IMR-90 (cell line): ENCODE measurements at regions not wholly inside any gene's neighbourhood (a gene's known extent, or its start where the extent isn't known, plus 50 kb on each side); places are given as distances from the start of the nearest gene placed in this dataset.

Experiments used
- ATAC-seq: fragments of 200-7000 bp; cut with Tn5 transposase; 2 replicates; pipeline ENCODE4 v1.9.1; 2020; ENCODE audit warnings: low read depth, mild to moderate bottlenecking, moderate library complexity
- BruUV-seq: library from RNA; stranded (reverse); fragments of 400-500 nt; replicated peaks from 2 replicates; lab custom pipeline; 2021; lab: Mats Ljungman, UMichigan
- CTCF ChIA-PET: fragments of 300-600 bp; formaldehyde crosslinking; extraction: SDS; loops from one replicate; lab custom pipeline; 2021; ENCODE audit warnings: antibody characterized with exemption; lab: Yijun Ruan, JAX
- POLR2A ChIA-PET: fragments of 300-600 bp; sonication (Branson Sonifier 250); formaldehyde crosslinking; loops from one replicate; lab custom pipeline; 2022; ENCODE audit warnings: antibody characterized with exemption; ENCODE audit not compliant: unreplicated experiment; lab: Charles Lee
- DNase-seq: peaks from one replicate; pipeline ENCODE4 v3.0.0; 2013
- H2AFZ ChIP-seq: replicated peaks from 2 replicates; pipeline ENCODE3; 2013; ENCODE audit warnings: low read length, mild to moderate bottlenecking; ENCODE audit not compliant: poor library complexity
- H2AK5ac ChIP-seq: 2 replicates; pipeline ENCODE4 v1.6.1; 2013; ENCODE audit warnings: low read depth, low read length, inconsistent platforms
- H2AK9ac ChIP-seq: replicated peaks from 2 replicates; pipeline ENCODE3; 2013; ENCODE audit warnings: mild to moderate bottlenecking, low read depth, low read length, moderate library complexity; ENCODE audit not compliant: poor library complexity
- H2BK120ac ChIP-seq: 2 replicates; pipeline ENCODE4 v1.6.1; 2013; ENCODE audit warnings: low read depth, low read length, inconsistent platforms
- H2BK15ac ChIP-seq: 3 replicates; pipeline ENCODE4 v1.6.1; 2013; ENCODE audit warnings: low read depth, low read length, inconsistent platforms
- H2BK20ac ChIP-seq: 2 replicates; pipeline ENCODE4 v1.6.1; 2013; ENCODE audit warnings: low read depth, mild to moderate bottlenecking, inconsistent platforms, low read length, moderate library complexity
- H2BK5ac ChIP-seq: 2 replicates; pipeline ENCODE4 v1.6.1; 2013; ENCODE audit warnings: mild to moderate bottlenecking, low read depth, low read length, inconsistent platforms; ENCODE audit not compliant: poor library complexity, severe bottlenecking
- H3K14ac ChIP-seq: replicated peaks from 2 replicates; pipeline ENCODE4 v1.6.1; 2013; ENCODE audit warnings: low read depth, low read length, inconsistent platforms
- H3K18ac ChIP-seq: 2 replicates; pipeline ENCODE4 v1.6.1; 2013; ENCODE audit warnings: low read depth, low read length, control low read depth
- H3K23ac ChIP-seq: 2 replicates; pipeline ENCODE4 v1.6.1; 2013; ENCODE audit warnings: low read depth, low read length, inconsistent platforms
- H3K27ac ChIP-seq: 2 replicates; pipeline ENCODE4 v1.5.1; 2013; ENCODE audit warnings: mild to moderate bottlenecking, control low read depth, low read length; ENCODE audit not compliant: insufficient read depth
- H3K27me3 ChIP-seq: 2 replicates; pipeline ENCODE4 v1.6.1; 2013; ENCODE audit warnings: low read length; ENCODE audit not compliant: control insufficient read depth, insufficient read depth
- H3K36me3 ChIP-seq: 2 replicates; pipeline ENCODE4 v1.6.1; 2013; ENCODE audit warnings: low read length, mixed read lengths; ENCODE audit not compliant: control insufficient read depth, insufficient read depth
- H3K4ac ChIP-seq: 2 replicates; pipeline ENCODE4 v1.6.1; 2013; ENCODE audit warnings: low read depth, low read length, inconsistent platforms
- H3K4me1 ChIP-seq: 2 replicates; pipeline ENCODE4 v1.6.1; 2013; ENCODE audit warnings: low read length, mixed read lengths; ENCODE audit not compliant: control insufficient read depth, insufficient read depth
- H3K4me2 ChIP-seq: 2 replicates; pipeline ENCODE4 v1.6.1; 2013; ENCODE audit warnings: low read depth, mild to moderate bottlenecking, control low read depth, low read length, moderate library complexity
- H3K4me3 ChIP-seq: 2 replicates; pipeline ENCODE4 v1.5.1; 2013; ENCODE audit warnings: low read depth, mild to moderate bottlenecking, control low read depth, low read length, moderate library complexity; ENCODE audit not compliant: insufficient read depth
- H3K56ac ChIP-seq: 2 replicates; pipeline ENCODE4 v1.6.1; 2013; ENCODE audit warnings: low read length, inconsistent platforms; ENCODE audit not compliant: insufficient read depth; ENCODE audit errors: extremely low read depth
- H3K79me1 ChIP-seq, 2 experiments: 2 replicates each; pipeline ENCODE4 v1.6.1; 2013; ENCODE audit warnings: low read length in 2 of 2, inconsistent platforms in 1 of 2, low read depth in 1 of 2
- H3K9ac ChIP-seq: 2 replicates; pipeline ENCODE4 v1.6.1; 2013; ENCODE audit warnings: low read depth, low read length, control low read depth
- H3K9me1 ChIP-seq: 2 replicates; pipeline ENCODE4 v1.6.1; 2013; ENCODE audit warnings: low read length, inconsistent platforms; ENCODE audit not compliant: insufficient read depth
- H3K9me3 ChIP-seq: 2 replicates; pipeline ENCODE4 v1.6.1; 2013; ENCODE audit warnings: low read length; ENCODE audit not compliant: control insufficient read depth, insufficient read depth
- H4K20me1 ChIP-seq: 2 replicates; pipeline ENCODE4 v1.6.1; 2013; ENCODE audit warnings: low read length, inconsistent platforms; ENCODE audit not compliant: insufficient read depth
- H4K5ac ChIP-seq: 2 replicates; pipeline ENCODE4 v1.6.1; 2013; ENCODE audit warnings: mild to moderate bottlenecking, low read depth, low read length, control low read depth
- H4K8ac ChIP-seq, 2 experiments: 2 replicates each; pipeline ENCODE4 v1.6.1; 2013; ENCODE audit warnings: low read depth in 2 of 2, low read length in 2 of 2, control low read depth in 1 of 2, inconsistent platforms in 1 of 2
- H4K91ac ChIP-seq: 2 replicates; pipeline ENCODE4 v1.6.1; 2013; ENCODE audit warnings: low read depth, low read length, inconsistent platforms; ENCODE audit not compliant: insufficient read depth
- BHLHE40 ChIP-seq: fragments of 150-350 bp; IDR thresholded peaks from 2 replicates; pipeline ENCODE4 v1.6.1; 2016; ENCODE audit warnings: mild to moderate bottlenecking, low read depth, low read length
- FOS ChIP-seq: fragments of 150-350 bp; IDR thresholded peaks from 2 replicates; pipeline ENCODE4 v1.6.1; 2016; ENCODE audit warnings: low read depth, low read length
- MAFK ChIP-seq: IDR thresholded peaks from 2 replicates; pipeline ENCODE4 v1.6.1; 2012; ENCODE audit warnings: low read depth, low read length, improper control_type of control experiment
- MAZ ChIP-seq: IDR thresholded peaks from 2 replicates; pipeline ENCODE4 v1.6.1; 2012; ENCODE audit warnings: low read depth, mild to moderate bottlenecking, low read length, improper control_type of control experiment, moderate library complexity, borderline replicate concordance
- MXI1 ChIP-seq: IDR thresholded peaks from 2 replicates; pipeline ENCODE4 v1.6.1; 2012; ENCODE audit warnings: low read depth, mild to moderate bottlenecking, low read length, moderate library complexity, borderline replicate concordance
- POLR2A ChIP-seq: IDR thresholded peaks from 2 replicates; pipeline ENCODE4 v1.6.1; 2012; ENCODE audit warnings: mild to moderate bottlenecking, low read depth, low read length
- RCOR1 ChIP-seq: IDR thresholded peaks from 2 replicates; pipeline ENCODE4 v1.6.1; 2012; ENCODE audit warnings: mild to moderate bottlenecking, low read length, improper control_type of control experiment; ENCODE audit not compliant: insufficient replicate concordance
- RFX5 ChIP-seq: IDR thresholded peaks from 2 replicates; pipeline ENCODE4 v1.8.0; 2012; ENCODE audit warnings: low read depth, mild to moderate bottlenecking, low read length, moderate library complexity
- SMC3 ChIP-seq: fragments of 150-350 bp; IDR thresholded peaks from 2 replicates; pipeline ENCODE4 v1.6.1; 2016; ENCODE audit warnings: low read depth, mild to moderate bottlenecking, antibody characterized with exemption, low read length, moderate library complexity
- WGBS, 2 experiments: methylation state at CpG; one replicate each; pipeline versions ENCODE4 v1.1.5 to v1.1.7; 2013; ENCODE audit warnings: missing lambda C conversion rate in 2 of 2; ENCODE audit not compliant: insufficient read length in 1 of 2; ENCODE audit errors: extremely low coverage in 2 of 2; 5-methylcytosine and 5-hydroxymethylcytosine counted together
- dilution Hi-C: fragments of 300-500 bp; cut with HindIII; formaldehyde crosslinking; loops from one replicate; pipeline ENCODE4 v1.14.3; 2018; ENCODE audit warnings: low sequenced_read_pairs; ENCODE audit not compliant: unreplicated experiment
- in situ Hi-C: fragments of 300-500 bp; cut with MboI; formaldehyde crosslinking; loops from 3 replicates; pipeline ENCODE4 v1.14.3; 2019; ENCODE audit warnings: low sequenced_read_pairs, inconsistent platforms, mixed read lengths
- intact Hi-C: fragments of 100-400 bp; cut with micrococcal nuclease; formaldehyde crosslinking; loops from 2 replicates; pipeline ENCODE4 v1.10.0; 2022
- TF ChIP-seq, protein P1 (sequence below): fragments of 150-350 bp; IDR thresholded peaks from 2 replicates; pipeline ENCODE4 v1.6.1; 2016; ENCODE audit warnings: low read depth, mild to moderate bottlenecking, low read length, moderate library complexity, borderline replicate concordance
- TF ChIP-seq, protein P2 (sequence below): conservative IDR thresholded peaks from 2 replicates; pipeline ENCODE4 v1.5.1; 2012; ENCODE audit warnings: mild to moderate bottlenecking, low read depth, low read length, improper control_type of control experiment

DNA sequence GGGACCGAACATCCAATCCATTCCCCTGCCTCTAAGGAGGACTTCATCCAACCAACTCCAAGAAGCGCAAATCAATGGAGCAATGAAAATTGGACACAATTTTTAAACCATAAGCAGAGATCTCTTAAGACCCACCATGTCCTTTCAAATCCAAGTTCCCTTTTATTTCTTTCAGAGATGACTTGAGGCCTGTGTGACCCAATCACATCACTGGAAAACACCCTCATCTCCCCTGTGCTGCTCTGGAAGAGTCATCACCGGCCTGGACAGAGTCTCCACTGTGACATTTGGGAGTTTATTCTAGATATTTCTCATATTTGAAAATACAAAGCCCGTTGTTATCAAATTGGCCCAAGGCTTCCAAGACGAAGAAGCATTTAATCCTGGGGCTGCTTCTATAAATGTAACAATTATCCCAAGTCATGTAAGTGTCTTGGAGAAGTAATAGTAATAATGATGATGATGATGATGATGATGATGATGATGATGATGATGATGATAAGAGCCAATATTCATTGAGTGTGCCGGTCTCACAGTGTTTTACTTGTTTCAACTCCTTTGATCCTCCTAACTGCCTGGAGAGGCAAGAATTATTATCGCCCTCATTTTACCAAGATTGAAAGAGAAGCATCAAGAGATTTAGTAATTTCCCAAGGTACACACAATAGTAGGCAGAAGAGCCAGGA lies 72.1 kb downstream of the COPRS start:
- Histone ChIP-seq H2BK20ac (no peak overlapping the region), H4K91ac (no peak overlapping the region), H3K23ac (no peak overlapping the region), H2BK5ac (no peak overlapping the region), H3K79me1 (no peaks in the 10 kb centered on the region), H2AFZ (no peak overlapping the region), H3K4me1 (peaks cover 9% of the 10 kb centered on the region), H2BK15ac (peak overlapping the region; percentile 42; the same call in 1 of the 3 replicates), H2AK9ac (no peak overlapping the region), H3K9me1 (no peaks in the 10 kb centered on the region), H3K9ac (no peak overlapping the region), H3K27ac (no peak overlapping the region), H3K4me3 (no peak overlapping the region), H4K5ac (no peak overlapping the region; the same call in 1 of the 2 replicates), H2BK120ac (0 out of 2 replicates have a peak overlapping the region, but pooled peaks have one; percentile 6), H3K56ac (no peak overlapping the region), H3K18ac (peak overlapping the region; percentile 24; the same call in 1 of the 2 replicates), H3K4ac (no peak overlapping the region), H3K4me2 (no peak overlapping the region), H3K36me3 (no peaks in the 10 kb centered on the region), H4K8ac (no peak overlapping the region), H3K14ac (no peak overlapping the region), H3K9me3 (no peaks in the 10 kb centered on the region), H3K27me3 (no peaks in the 10 kb centered on the region), H2AK5ac (peak overlapping the region; percentile 8; the same call in 1 of the 2 replicates), H4K20me1 (no peaks in the 10 kb centered on the region)
- ChIA-PET CTCF (no interaction called here), POLR2A (no interaction called here)
- dilution Hi-C loops (no loop called here), in situ Hi-C loops (no loop called here), intact Hi-C loops (no loop called here)
- TF ChIP-seq SMC3 (no peak), MAZ (no peak), RCOR1 (no peak), RFX5 (no peak), BHLHE40 (no peak), MXI1 (no peak), MAFK (no peak), FOS (no peak), POLR2A (no peak)
- TF ChIP-seq, protein P1, sequence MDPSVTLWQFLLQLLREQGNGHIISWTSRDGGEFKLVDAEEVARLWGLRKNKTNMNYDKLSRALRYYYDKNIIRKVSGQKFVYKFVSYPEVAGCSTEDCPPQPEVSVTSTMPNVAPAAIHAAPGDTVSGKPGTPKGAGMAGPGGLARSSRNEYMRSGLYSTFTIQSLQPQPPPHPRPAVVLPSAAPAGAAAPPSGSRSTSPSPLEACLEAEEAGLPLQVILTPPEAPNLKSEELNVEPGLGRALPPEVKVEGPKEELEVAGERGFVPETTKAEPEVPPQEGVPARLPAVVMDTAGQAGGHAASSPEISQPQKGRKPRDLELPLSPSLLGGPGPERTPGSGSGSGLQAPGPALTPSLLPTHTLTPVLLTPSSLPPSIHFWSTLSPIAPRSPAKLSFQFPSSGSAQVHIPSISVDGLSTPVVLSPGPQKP = no peak
- TF ChIP-seq, protein P2, sequence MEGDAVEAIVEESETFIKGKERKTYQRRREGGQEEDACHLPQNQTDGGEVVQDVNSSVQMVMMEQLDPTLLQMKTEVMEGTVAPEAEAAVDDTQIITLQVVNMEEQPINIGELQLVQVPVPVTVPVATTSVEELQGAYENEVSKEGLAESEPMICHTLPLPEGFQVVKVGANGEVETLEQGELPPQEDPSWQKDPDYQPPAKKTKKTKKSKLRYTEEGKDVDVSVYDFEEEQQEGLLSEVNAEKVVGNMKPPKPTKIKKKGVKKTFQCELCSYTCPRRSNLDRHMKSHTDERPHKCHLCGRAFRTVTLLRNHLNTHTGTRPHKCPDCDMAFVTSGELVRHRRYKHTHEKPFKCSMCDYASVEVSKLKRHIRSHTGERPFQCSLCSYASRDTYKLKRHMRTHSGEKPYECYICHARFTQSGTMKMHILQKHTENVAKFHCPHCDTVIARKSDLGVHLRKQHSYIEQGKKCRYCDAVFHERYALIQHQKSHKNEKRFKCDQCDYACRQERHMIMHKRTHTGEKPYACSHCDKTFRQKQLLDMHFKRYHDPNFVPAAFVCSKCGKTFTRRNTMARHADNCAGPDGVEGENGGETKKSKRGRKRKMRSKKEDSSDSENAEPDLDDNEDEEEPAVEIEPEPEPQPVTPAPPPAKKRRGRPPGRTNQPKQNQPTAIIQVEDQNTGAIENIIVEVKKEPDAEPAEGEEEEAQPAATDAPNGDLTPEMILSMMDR = no peak
- no peak for ATAC-seq
- no TSS peak for BruUV-seq
- no peak for DNase-seq
- WGBS, 2 experiments = 82% methylated on average over 2 of the region's 7 CpGs; no CpG with 5 or more reads in 1 of the 2 experiments
